ENCODE measurements at regions not wholly inside any gene's neighbourhood (a gene's known extent, or its start where the extent isn't known, plus 50 kb on each side); places are given as distances from the start of the nearest gene placed in this dataset.

GRCh38 chr19:5392486-5392885, 51.9 kb upstream of the PTPRS start:
- no peak for DNase-seq

DNA sequence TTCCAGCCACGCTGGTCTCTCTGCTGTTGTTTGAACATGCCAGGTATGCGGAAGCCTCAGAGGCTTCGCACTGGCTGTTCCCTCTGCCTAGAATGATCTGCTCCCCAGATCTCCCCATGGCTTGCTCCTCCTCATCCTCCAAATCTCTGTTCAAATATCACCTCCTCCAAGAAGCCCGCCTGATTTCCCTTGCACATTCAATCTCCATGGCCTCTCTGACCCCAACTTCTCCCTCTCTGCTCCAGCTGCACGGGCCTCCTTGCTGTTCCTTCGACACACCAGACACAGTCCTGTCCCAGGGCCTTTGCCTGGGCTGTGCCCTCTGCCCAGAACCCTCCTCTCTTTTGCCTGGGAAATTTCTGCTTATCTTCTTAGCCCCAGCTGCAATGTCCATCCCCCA, 52.5 kb upstream of the PTPRS start:
- no peak for DNase-seq

GRCh38 chr19:5394551-5395505, 54.2 kb upstream of the PTPRS start:
- DNase-seq = no peak

- DNase-seq = no peak
Observed at GRCh38 chr19:5395556-5395955, 54.9 kb upstream of the PTPRS start.

- DNase-seq = no peak
Observed at GRCh38 chr19:5396096-5396939, 55.7 kb upstream of the PTPRS start.

DNA sequence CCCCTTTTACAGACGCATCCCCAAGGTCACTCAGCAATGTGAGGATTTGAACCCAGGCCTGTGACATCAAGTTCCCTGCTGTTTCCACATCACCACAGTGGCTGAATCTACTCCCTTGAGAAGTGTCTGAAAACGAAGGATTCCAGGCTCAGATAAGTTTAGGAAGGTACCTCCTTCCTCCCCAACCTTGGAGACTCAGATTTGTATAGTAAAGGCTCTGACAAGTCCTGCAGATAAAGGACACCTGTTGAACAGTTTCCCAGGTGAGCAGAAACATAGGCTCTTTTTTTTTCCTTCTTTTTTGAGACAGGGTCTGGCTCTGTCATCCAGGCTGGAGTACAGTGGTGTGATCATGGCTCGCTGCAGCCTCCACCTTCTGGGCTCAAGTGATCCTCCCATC, 56.4 kb upstream of the PTPRS start:
- DNase-seq = no peak

- peak; percentile 12 for DNase-seq
Observed at GRCh38 chr19:5397804-5398692, 57.2 kb upstream of the ZNRF4 start.

GRCh38 chr19:5398693-5399057, 56.5 kb upstream of the ZNRF4 start:
- no peak for DNase-seq

DNA sequence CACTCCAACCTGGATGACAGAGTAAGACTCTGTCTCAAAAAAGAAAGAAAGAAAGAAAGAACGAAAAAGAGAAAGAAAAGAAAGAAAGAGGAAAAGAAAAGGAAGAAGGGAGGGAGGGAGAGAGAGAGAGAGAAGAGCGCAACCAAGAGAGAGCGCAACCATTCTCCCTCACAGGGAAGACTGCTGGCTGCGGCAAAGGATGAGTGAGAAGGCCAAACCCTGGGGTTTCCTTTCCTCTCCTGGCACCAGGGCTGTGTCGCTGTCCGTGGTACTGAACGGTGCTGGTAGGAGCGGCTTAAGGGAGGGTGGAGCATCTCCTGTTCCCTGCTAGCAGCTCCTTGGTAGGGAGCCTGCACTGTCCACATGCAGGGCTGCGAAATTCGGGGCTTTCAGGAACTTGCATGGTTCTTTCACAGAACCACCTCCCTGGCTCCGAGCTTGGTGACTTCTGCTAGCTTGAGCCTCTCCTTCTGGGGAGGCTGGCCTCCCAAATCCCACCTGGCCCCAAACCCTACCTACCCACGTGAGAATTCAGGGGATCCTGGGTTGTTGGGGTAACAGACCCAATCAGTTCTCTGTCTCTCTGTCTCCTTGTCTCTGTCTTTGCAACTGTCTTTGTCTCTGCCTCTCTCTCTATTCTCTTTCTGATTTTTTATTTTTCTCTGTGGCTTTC, 51.1 kb upstream of the ZNRF4 start:
- peak; percentile 82 for DNase-seq

Measured in EL (cell line).